ENCODE measurements at regions not wholly inside any gene's neighbourhood (a gene's known extent, or its start where the extent isn't known, plus 50 kb on each side); places are given as distances from the start of the nearest gene placed in this dataset.

- no peak for DNase-seq
- no peak for ATAC-seq
- intact Hi-C loops (cut with DNase I), result no loop called here
- H3K4me3 ChIP-seq, result no peak overlapping the region
- H3K27ac ChIP-seq, result no peak overlapping the region
- H3K36me3 ChIP-seq, result no peaks in the 10 kb centered on the region
- H3K9me3 ChIP-seq, result no peaks in the 10 kb centered on the region
- H3K4me1 ChIP-seq, result no peaks in the 10 kb centered on the region
- no peak for TF ChIP-seq CTCF (IDR thresholded peaks at IDR 0.05)
- H3K27me3 ChIP-seq, result no peaks in the 10 kb centered on the region
Observed at GRCh38 chr7:41773756-41774155, 70.9 kb upstream of the INHBA start.

- Histone ChIP-seq H3K4me3 (no peak overlapping the region), H3K9me3 (no peaks in the 10 kb centered on the region), H3K27ac (no peak overlapping the region), H3K36me3 (no peaks in the 10 kb centered on the region), H3K4me1 (no peaks in the 10 kb centered on the region), H3K27me3 (no peaks in the 10 kb centered on the region)
- intact Hi-C loops (cut with DNase I), result no loop called here
- DNase-seq (no peak), ATAC-seq (no peak)
- no peak for TF ChIP-seq CTCF (IDR thresholded peaks at IDR 0.05)
Observed at GRCh38 chr7:41771717-41772116, 68.8 kb upstream of the INHBA start.

GRCh38 chr7:41769162-41769561 lies 66.3 kb upstream of the INHBA start:
- no peak for ATAC-seq
- no peak overlapping the region for H3K27ac ChIP-seq

GRCh38 chr7:41763626-41764025 lies 60.7 kb upstream of the INHBA start:
- ATAC-seq, result no peak
- TF ChIP-seq CTCF (IDR thresholded peaks at IDR 0.05), result no peak
- Histone ChIP-seq H3K27ac (no peak overlapping the region), H3K4me1 (no peaks in the 10 kb centered on the region), H3K36me3 (no peaks in the 10 kb centered on the region), H3K9me3 (peaks cover 0 to 3% of the 10 kb centered on the region in 2 donors), H3K27me3 (no peaks in the 10 kb centered on the region), H3K4me3 (no peak overlapping the region)
- intact Hi-C loops (cut with DNase I), result no loop called here
- no peak for DNase-seq

More at GRCh38 chr7:41769162-41769561, 66.3 kb upstream of the INHBA start:
- intact Hi-C loops (cut with DNase I), result no loop called here
- no peak for DNase-seq
- TF ChIP-seq CTCF (IDR thresholded peaks at IDR 0.05), result no peak
- Histone ChIP-seq H3K9me3 (no peaks in the 10 kb centered on the region), H3K36me3 (no peaks in the 10 kb centered on the region), H3K4me3 (no peak overlapping the region), H3K4me1 (no peaks in the 10 kb centered on the region), H3K27me3 (no peaks in the 10 kb centered on the region)

GRCh38 chr7:41762641-41763040 lies 59.8 kb upstream of the INHBA start:
- Histone ChIP-seq H3K27ac (no peak overlapping the region), H3K4me3 (no peak overlapping the region), H3K27me3 (no peaks in the 10 kb centered on the region), H3K36me3 (no peaks in the 10 kb centered on the region), H3K4me1 (no peaks in the 10 kb centered on the region), H3K9me3 (peaks cover 0 to 9% of the 10 kb centered on the region in 2 donors)
- ATAC-seq, result no peak
- no peak for TF ChIP-seq CTCF (IDR thresholded peaks at IDR 0.05)
- intact Hi-C loops (cut with DNase I), result no loop called here
- no peak for DNase-seq
